LNCaP clone FGC (cell line): ENCODE measurements at regions not wholly inside any gene's neighbourhood (a gene's known extent, or its start where the extent isn't known, plus 50 kb on each side); places are given as distances from the start of the nearest gene placed in this dataset.
A peak's percentile ranks its signal among the peaks of the same experiment; 100 is the strongest.
"Not testable (repeated sequence)": the region's sequence is repeated elsewhere in the genome, so short reads cannot be mapped to it uniquely, and the experiment has no call there.

Experiments used
- DNase-seq: peaks from one replicate; pipeline ENCODE4 v3.0.0-alpha.2; 2011; ENCODE audit warnings: low read depth
- H3K4me3 ChIP-seq: 2 replicates; pipeline ENCODE4 v1.5.1; 2011; ENCODE audit warnings: mild to moderate bottlenecking, low read depth, low read length, control low read depth
- TF ChIP-seq, protein P1 (sequence below): IDR thresholded peaks from 2 replicates; pipeline ENCODE4 v1.5.1; 2012; ENCODE audit warnings: mild to moderate bottlenecking; ENCODE audit not compliant: control insufficient read depth, insufficient read depth; ENCODE audit errors: extremely low read depth

- no peak overlapping the region for H3K4me3 ChIP-seq
- DNase-seq, result no peak
- TF ChIP-seq, protein P1, sequence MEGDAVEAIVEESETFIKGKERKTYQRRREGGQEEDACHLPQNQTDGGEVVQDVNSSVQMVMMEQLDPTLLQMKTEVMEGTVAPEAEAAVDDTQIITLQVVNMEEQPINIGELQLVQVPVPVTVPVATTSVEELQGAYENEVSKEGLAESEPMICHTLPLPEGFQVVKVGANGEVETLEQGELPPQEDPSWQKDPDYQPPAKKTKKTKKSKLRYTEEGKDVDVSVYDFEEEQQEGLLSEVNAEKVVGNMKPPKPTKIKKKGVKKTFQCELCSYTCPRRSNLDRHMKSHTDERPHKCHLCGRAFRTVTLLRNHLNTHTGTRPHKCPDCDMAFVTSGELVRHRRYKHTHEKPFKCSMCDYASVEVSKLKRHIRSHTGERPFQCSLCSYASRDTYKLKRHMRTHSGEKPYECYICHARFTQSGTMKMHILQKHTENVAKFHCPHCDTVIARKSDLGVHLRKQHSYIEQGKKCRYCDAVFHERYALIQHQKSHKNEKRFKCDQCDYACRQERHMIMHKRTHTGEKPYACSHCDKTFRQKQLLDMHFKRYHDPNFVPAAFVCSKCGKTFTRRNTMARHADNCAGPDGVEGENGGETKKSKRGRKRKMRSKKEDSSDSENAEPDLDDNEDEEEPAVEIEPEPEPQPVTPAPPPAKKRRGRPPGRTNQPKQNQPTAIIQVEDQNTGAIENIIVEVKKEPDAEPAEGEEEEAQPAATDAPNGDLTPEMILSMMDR, result no peak
Observed at GRCh38 chr13:34175551-34175950, 357.6 kb downstream of the RFC3 start.

DNA sequence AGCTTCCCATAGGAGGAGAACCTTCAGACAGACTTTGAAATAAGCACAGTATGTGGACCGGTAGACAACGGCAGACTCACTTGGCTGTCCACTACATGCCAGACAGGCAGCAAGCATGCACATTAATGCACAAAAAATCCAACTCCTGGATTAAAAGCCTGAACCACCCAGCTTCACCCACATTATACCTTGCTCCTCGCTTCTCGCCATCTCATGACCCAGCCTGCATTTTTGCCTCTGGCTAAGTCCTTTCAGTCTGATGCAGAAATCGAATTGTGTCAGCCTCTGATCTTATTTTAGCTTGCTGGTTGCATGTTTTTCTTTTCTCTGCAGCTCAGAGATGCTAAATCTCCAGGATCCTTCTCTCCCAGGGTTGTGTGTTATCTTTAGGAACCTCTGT lies 358.7 kb downstream of the RFC3 start:
- H3K4me3 ChIP-seq, result no peak overlapping the region
- no peak for DNase-seq
- TF ChIP-seq, protein P1, result no peak

- H3K4me3 ChIP-seq, result no peak overlapping the region
- TF ChIP-seq, protein P1, result no peak
- no peak for DNase-seq
Observed at GRCh38 chr13:34179481-34179880, 361.5 kb downstream of the RFC3 start.

- TF ChIP-seq, protein P1, result no peak
- no peak for DNase-seq
- H3K4me3 ChIP-seq, result no peak overlapping the region
Observed at GRCh38 chr13:34179927-34180326, 362.0 kb downstream of the RFC3 start.

GRCh38 chr13:34181256-34181655 lies 363.3 kb downstream of the RFC3 start:
- H3K4me3 ChIP-seq, result not testable (repeated sequence)

DNA sequence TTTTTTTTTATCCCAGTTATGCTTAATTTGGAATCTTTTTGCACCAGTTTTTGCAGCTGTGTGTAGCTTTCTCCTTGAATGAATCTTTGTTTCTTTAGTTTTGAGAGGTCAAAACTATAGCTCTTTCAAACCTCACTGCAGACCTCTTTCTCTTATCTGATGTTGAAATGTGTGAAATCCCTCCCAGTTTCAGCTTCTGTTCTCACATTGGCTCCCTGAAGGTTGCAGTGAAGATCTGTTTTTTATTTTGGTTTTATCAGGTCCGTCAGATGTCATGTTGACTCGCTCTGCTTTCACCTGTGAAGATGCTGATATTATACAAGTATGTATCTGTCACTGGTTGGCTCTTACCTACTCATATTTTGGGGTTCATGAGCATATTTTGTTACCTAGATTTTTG lies 372.0 kb downstream of the RFC3 start:
- TF ChIP-seq, protein P1, result no peak
- H3K4me3 ChIP-seq, result no peak overlapping the region
- DNase-seq, result no peak

More at GRCh38 chr13:34181256-34181655, 363.3 kb downstream of the RFC3 start:
- not testable (repeated sequence) for DNase-seq

- no peak overlapping the region for H3K4me3 ChIP-seq
- DNase-seq, result peak; percentile 63
- TF ChIP-seq, protein P1, result no peak
Observed at GRCh38 chr13:34201050-34201913, 383.3 kb downstream of the RFC3 start.
